ENCODE measurements at regions not wholly inside any gene's neighbourhood (a gene's known extent, or its start where the extent isn't known, plus 50 kb on each side); places are given as distances from the start of the nearest gene placed in this dataset.
"Not testable (repeated sequence)": the region's sequence is repeated elsewhere in the genome, so short reads cannot be mapped to it uniquely, and the experiment has no call there.

DNA sequence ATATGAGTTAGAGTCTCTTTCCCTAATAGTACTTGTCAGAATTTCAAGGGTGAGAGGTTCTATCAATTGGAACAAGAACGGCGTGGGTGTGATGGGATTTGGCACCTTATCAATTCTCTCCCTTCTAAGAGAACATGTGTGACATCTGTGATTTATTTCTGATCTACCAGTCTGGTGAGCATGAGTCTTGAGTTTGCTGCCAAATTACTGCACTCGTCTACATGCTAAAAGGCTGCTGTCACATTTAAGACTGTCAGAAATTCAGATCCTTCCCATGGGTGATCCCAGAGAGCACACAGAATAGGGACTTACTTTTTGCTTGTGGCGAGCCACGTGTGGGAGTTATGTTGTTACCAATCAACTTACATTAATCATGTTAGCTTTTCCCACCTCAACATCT lies 370.2 kb upstream of the SASH1 start:
- no peak for DNase-seq (ENCODE audit: low read depth, low spot score)

DNA sequence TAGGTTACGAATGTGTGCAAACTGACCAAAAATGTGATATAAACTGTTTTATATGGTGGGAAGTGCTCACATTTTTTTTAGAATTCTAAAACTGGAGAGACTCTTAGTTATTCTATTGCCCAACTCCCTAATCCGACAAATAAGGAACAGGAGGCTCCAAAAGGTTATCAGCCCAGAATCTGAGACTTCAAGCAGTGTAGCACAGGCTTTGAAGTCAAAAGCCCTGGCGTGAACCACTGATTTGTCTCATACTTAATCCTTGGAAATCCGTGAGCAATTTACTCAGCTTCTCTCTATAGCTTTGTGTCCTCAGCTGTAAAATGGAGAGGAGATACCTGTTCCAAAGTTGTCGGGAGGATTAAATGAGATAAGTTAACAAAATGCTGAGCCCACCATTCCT lies 368.8 kb upstream of the SASH1 start:
- no peak for DNase-seq (ENCODE audit: low read depth, low spot score)

DNA sequence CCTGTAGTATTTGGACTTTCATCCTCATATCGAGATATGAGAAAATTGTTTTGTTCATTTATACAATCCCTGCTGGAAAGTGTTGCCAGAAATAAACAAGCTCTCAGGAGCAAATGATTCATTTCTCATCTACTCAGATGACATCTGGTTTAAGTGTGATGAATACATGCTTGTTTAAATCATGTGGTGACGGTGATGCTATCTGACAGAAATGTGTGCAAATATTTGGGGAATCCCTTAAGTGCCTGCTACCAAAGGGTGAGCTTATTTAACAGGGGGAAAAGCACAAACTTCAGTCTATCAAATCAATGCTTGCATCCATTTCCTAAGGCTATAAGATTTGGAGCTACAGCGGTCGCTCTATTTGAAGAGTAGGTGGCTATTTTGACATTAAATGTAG lies 368.3 kb upstream of the SASH1 start:
- no peak for DNase-seq (ENCODE audit: low read depth, low spot score)

DNA sequence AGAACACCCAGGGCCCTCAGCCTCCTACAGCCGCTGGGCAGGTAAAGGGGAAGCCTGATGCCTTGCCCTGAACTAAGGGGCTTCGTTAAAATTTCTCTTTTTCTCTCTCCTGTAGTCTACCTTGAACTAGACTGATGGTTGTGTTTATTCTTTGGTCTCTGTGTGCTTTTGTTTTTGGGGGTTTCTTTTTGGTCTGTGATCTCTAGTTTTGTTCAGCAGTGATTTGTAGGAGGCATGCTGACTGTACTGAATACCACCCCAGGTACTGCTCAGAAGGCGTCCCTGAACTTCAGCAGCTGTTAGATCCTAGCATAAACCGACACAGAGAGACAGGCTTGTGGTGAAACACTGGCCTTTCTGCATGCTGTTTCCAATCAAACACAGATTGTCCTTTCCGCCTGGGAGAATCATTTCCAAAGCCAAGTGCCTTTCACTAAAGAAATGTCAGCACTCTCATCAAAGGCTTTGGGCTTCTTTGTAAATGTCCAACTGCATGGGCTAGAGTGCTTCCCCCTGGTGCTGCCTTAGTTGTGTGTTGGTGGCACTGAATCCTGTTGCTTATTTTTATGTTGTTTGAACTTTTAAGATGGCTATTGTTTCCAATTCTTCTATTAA lies 364.7 kb upstream of the SASH1 start:
- DNase-seq (ENCODE audit: low read depth, low spot score) = no peak

DNA sequence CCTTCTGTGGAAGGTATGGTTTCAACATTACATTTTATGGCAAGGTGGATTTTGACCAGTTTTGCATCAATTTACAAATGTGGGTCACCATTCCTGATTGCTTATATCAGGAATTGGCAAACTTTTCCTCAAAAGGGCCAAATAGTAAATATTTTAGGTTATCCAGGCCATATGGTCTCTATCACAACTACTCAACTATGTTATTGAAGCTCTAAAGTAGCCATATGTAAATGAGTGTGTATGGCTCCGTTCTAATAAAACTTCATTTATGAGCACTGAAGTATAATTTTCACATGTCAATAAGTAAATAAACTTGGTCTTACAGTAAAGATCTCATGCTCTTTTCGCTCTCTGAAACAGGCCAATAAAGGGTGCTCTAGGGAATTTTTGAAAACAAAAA lies 362.7 kb upstream of the SASH1 start:
- no peak for DNase-seq (ENCODE audit: low read depth, low spot score)

DNA sequence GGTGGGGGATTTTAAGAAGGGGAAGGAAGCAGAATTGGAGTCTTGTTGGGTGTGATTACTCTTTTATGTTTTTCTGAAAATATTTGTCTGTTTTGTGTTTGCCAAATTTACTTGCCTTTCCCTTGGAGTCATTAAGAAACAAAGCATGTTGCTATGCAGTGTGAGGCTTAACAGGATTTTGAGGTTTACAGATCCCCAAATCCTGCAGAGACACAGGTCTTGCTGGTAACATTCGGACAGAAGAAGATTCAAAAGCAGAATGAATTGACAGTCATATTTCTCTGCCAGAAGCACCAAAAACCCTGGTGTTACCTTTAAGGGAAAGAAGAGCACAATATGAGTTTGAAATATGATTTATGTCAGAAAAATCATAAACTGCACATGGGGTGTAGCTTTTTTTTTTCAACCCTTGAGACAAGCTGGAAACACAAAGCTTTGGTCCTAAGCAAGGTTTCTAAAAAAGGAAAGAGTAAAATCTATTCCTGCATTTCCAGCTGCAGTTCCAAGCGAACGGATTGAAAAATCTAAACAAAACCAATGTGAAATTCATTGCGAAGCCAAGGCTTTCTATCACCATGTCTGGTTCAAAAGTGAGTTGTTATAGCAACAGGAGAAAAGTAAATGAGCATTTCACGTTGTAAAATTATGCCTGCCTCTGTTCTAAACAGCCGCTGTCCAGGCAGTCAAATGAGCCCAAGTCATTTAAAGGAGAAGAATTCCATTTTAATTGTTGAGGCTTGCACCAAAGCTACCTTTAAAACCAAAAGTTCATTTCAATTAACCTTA lies 358.9 kb upstream of the SASH1 start:
- DNase-seq (ENCODE audit: low read depth, low spot score) = no peak

DNA sequence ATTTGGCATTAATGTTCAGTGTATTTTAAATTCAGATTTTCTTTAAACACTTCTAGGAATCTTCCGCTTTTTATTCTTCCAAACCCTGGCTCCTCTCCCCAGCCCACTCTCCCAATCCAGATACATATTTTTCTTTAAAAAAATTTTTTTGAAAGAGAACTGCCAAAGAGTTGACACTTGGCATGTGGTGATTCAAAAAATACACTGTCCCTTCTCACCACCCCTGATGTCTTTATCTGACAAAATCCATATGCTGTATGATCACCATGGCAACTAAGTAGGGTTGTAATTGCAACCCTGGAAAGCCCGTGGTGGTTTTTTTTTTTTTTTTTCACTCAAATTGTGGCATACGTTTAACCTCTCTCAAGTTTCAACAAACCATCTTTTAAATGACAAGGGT lies 355.8 kb upstream of the SASH1 start:
- no peak for DNase-seq (ENCODE audit: low read depth, low spot score)

DNA sequence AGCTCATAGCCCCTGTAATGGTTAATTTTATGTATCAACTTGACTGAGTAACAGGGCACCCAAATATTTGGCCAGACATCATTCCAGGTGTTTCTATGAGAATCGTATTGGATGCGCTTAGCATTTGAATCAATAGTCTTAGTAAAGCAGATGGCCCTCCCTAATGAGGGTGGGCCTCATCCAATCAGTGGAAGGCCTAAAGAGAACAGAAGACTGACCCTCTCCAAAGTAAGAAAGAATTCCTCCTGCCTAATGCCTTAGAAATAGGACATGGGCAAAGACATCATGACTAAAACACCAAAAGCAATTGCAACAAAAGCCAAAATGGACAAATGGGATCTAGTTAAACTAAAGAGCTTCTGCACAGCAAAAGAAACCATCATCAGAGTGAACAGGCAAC lies 352.5 kb upstream of the SASH1 start:
- DNase-seq (ENCODE audit: low read depth, low spot score) = no peak

DNA sequence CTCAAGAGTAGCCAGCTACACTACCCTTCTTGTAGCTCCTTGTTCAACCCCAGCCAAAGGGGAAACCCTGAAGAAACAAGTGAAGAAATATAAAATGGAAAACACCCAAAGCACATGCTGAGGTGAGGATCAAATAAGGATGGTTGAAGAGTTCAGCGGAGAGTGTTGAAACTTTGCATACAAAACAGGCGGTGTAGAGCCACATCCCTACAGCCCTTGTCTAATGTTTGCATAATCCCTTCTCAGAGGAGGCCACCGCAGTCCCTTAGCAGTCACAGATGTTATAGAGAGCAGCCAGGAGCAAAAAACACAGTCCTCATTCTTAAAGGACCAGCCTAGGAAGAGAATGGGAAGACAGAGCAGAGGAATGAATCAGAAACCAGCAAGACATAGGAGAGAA lies 350.7 kb upstream of the SASH1 start:
- DNase-seq (ENCODE audit: low read depth, low spot score) = no peak

DNA sequence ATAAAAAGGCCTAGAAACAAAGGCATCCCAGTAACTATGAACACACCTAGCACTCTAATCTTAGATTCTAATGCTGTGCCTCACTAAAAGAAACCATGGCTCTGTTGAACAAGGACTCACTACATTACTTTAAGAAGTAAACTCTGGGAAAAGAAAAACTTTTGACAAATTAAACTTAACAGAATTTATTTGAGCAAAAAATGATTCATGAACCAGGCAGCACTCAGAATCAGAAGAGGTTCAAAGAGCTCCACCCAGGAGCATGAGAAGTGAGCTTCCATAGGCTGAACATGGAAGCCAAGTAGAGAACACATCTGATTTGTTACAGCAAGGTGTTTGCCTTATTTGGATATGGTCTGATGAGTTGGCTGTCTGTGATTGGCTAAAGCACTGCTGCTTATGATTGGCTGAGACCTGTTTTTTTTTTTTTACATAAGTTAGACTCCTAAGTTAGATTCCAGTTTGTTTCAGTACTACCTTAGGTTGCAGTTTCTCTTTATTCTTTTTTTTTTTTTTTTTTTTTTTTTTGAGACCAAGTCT lies 343.6 kb upstream of the SASH1 start:
- no peak for DNase-seq (ENCODE audit: low read depth, low spot score)

DNA sequence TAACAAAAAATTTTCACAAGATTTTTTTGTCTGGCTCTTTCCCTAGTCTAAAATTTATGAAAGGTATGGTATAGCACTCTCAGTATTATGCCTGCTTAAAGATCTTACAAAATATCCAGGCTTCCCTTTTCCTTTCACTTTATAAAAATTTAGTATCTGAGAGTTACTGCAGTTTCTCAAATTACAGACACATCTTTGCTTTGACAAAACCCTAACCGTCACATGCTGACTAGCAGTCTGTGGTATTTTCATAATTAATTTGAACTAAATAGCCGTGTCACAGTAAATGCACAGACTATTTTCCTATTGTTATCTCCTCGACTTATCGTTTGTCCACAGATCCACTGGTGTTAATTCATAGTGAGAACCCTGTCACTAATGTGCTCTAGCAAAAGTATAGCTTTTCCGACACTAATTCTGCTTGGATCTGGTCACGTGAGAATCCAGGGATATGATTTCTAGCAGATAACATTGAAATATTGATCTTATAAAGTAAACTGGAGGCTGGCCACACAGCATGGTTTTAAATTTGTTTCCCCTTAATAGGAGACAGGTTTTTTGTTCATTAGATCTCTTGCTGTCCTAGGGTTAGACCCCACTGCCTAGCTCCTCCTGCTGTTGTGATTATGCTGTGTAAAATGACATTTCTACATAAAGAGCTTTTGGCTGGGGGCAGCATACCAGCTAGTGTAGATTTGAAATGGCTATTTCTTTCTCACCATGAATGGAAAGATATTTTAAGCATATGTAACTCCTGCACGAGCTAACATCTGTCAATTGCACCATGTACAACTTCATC lies 340.6 kb upstream of the SASH1 start:
- no peak for DNase-seq (ENCODE audit: low read depth, low spot score)

DNA sequence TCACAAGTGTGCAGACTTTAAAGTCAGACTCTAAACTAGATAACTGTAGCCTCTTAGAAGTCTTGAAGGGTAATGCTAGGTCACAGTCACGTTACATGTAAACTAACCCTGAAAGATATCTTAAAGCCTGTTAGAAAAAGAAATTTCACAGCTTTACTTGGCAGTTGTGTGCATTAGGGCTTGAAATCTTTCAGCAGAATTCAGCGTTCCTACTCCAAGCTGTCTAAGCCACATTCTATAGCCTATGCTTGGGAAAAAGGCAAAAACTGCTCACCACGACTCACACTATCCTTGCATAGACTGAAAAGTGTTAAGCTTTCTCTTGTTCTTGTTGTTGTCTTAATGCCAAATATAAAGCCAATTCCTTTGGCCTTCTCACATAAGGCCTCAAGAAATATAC lies 338.0 kb upstream of the SASH1 start:
- DNase-seq (ENCODE audit: low read depth, low spot score) = no peak

DNA sequence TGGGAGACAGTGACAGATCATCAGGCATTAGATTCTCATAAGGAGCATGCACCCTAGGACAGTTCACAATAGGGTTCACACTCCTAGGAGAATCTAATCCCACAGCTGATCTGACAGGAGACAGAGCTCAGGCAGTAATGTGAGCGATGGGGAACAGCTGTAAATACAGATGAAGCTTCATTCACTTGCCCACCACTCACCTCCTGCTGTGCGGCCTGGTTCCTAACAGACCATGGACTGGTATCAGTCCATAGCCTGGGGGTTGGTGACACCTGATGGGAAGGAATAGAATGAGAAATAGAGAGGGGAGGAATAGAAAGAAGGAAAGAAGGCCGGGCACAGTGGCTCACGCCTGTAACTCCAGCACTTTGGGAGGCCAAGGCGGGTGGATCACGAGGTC lies 336.8 kb upstream of the SASH1 start:
- no peak for DNase-seq (ENCODE audit: low read depth, low spot score)

DNA sequence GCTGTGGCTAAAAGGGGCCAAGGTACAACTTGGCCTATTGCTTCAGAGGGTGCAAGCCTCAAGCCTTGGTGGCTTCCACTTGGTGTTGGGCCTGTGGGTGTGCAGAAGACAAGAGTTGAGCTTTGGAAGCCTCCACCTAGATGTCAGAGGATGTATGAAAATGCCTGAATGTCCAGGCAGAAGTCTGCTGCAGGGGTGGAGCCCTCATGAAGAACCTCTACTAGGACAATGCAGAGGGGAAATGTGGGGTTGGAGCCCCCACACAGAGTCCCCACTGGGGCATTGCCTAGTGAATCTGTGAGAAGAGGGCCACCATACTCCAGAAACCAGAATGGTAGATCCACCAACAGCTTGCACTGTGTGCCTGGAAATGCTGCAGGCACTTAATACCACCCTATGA lies 332.1 kb upstream of the SASH1 start:
- not testable (repeated sequence) for DNase-seq (ENCODE audit: low read depth, low spot score)

DNA sequence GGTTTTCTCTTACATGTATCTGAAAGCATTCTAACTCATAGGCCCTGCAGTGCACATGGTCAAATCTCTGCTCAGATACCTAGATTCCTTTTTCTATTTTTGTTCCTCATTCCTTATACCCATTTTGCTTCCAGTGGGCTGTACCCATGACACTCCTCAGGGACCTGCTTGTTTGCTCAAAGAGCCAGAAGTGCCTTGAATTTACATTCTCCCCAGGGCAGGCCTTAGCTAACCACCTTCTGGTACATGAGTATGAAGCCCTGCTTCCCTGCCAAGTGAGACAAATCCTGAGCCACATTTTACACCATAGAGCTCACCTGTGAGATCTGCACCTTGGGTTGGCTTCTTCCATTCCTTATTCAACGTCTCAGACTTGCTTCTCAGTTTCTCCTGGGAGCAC lies 326.6 kb upstream of the SASH1 start:
- no peak for DNase-seq (ENCODE audit: low read depth, low spot score)

DNA sequence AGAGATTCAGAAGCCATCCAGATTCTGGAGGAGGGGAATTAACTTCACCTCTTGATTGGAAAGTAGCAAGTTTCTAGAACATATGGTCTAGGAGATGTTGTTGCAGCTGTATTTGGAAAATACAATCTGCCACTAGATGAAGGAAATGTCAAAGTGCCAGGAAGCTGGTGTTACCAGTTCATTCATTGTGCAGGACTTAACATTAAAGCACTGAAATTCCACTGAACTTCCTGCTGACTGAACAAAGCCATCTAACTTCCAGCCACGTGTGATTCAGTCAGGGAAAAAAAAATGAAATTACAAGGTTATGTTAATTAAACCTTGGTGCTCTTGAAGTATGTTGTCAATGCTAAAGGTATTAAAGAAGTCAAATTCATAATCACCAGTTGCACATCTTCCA lies 321.5 kb upstream of the SASH1 start:
- DNase-seq (ENCODE audit: low read depth, low spot score) = no peak

DNA sequence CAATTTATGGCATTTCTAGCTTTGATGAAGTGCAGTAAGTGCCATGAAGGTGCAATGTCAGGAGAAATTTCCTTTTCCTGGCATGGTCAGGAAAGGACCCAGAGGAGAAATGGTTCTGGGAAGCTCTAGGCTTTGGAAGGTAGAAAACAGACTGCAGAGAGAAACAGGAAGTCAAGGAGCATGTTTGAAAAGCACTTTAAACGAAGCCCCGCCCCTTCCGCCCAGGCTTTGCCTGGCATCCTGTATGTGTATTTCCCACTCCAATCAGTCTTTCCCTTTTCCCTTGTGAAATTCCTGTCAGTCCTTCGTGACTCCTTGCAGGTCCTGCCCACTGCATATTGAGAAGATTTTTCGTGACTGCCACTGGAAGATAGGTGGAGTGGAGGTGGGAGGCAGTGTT lies 320.9 kb upstream of the SASH1 start:
- DNase-seq (ENCODE audit: low read depth, low spot score) = no peak

DNA sequence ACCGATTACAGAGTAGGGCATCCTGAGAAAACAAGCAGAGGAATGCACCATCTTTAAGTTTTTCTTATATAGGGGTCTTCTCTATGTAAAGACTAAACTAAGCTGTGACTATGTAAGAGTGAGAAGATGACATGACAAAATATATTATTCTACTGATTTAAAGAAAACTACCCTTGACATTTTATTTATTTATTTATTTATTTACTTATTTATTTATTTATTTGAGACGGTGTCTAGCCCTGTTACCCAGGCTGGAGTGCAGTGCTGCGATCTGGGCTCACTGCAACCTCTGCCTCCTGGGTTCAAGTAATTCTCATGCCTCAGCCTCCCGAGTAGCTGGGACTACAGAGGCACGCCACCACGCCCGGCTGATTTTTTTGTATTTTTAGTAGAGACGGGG lies 320.4 kb upstream of the SASH1 start:
- not testable (repeated sequence) for DNase-seq (ENCODE audit: low read depth, low spot score)

DNA sequence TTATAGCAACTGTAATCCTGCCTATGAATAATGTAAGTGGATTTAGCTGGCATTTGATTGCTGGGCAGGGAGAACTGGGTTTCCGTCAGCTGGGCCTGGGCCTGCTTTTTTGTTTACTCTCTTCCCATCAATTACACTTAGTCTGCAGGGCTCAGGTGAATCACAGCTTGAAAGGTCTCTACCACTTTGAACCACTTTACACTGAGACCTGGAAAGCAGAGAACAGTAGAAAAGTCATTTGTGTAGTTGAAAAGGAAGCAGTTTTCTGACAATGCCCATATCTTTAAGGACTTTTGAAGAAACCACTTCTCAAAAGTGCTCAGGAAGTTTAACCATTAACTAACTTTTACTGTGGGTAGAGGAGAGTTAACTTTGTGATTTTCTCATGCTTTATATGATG lies 315.4 kb upstream of the SASH1 start:
- DNase-seq (ENCODE audit: low read depth, low spot score) = no peak

DNA sequence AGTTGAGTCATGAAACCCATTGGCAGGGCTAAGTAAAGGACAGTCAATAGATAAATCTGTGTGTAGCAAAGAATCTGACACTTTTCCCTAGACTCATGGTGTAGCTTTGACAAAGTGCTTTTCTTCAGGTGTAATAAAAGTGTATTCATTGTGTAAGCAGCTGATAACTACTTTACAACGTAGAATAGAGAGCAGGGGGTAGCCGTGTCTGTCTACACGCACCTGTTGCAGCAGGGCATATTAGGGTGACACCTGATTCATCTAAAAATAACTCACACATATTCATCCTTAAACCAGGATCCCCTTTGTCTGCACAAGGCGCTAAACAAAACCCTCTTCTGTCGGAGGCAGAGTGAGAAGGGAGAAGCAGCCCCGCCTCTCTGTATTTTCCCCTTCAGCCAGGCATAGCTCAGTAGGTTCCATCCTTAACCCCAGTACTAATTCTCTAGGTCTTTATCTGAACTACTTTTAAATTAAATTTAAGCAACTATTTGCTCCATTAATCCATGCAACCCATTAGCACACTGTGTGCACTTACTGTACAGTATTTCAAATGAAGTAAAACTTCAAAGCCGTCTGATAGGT lies 306.7 kb upstream of the SASH1 start:
- no peak for DNase-seq (ENCODE audit: low read depth, low spot score)

DNA sequence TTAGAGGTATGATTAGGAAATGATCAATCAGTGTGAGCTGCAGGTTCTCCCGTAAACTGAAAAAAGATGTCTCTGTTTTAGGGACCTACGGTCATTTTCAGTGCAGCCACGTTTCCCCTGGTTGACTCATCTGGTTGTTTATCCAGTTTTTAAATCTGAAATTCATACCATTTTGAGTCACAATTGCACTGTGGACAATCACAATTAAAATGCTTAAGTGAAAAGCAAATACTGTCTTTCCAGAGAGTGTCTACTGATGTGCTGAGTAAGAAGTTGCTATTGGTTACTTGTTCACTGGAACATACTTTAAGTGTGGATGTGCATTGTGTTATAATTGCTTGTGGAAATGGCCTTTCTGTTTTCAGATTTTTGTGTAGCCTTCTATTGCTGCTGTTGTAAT lies 305.1 kb upstream of the SASH1 start:
- no peak for DNase-seq (ENCODE audit: low read depth, low spot score)

DNA sequence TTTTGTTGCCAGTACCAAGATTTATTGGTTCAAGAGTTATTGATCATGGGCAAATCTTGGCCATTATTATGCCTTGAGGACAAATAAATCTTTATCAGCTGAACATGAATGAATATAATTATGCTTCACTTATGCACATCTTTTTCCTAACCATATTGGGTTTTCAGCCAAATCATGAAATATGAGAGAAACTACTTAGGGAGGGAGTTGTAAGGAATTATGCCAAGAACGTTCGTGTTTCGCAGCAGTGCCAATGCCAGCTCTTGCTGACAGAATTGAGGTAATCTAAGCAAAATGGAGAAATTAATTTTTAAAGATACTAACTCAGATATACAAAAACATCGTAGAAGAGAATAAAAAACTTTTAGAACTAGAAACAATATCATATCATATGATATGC lies 301.1 kb upstream of the SASH1 start:
- no peak for DNase-seq (ENCODE audit: low read depth, low spot score)

Data from brain pericyte (primary cell).